ENCODE measurements at regions not wholly inside any gene's neighbourhood (a gene's known extent, or its start where the extent isn't known, plus 50 kb on each side); places are given as distances from the start of the nearest gene placed in this dataset.

DNA sequence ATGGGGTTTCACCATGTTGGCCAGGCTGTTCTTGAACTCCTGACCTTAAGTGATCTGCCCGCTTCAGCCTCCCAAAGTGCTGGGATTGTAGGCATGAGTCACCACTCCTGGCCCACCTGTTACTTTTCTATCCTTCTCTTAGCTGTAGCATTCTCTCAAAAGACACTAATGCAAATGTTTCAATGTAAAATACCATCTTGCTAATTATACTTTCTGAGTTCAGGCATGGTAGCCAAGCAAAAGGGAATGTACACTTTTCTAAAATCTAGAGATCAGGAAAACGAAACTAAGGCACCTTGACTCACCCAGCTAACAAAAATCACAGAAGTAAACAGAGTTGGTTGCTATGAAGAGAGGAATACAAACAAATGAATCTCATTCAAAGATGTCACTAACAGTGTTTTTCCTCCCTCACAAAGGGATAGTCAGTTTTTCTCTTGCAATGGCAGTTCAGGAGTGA lies 401.0 kb upstream of the NRP1 start:
- TF ChIP-seq, protein P1, sequence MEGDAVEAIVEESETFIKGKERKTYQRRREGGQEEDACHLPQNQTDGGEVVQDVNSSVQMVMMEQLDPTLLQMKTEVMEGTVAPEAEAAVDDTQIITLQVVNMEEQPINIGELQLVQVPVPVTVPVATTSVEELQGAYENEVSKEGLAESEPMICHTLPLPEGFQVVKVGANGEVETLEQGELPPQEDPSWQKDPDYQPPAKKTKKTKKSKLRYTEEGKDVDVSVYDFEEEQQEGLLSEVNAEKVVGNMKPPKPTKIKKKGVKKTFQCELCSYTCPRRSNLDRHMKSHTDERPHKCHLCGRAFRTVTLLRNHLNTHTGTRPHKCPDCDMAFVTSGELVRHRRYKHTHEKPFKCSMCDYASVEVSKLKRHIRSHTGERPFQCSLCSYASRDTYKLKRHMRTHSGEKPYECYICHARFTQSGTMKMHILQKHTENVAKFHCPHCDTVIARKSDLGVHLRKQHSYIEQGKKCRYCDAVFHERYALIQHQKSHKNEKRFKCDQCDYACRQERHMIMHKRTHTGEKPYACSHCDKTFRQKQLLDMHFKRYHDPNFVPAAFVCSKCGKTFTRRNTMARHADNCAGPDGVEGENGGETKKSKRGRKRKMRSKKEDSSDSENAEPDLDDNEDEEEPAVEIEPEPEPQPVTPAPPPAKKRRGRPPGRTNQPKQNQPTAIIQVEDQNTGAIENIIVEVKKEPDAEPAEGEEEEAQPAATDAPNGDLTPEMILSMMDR (IDR thresholded peaks at IDR 0.05; ENCODE audit: insufficient read depth, low read depth, low read length, missing control alignments) = no peak
- peak; percentile 46 for DNase-seq (ENCODE audit: low read depth)
- no peak overlapping the region for H3K4me3 ChIP-seq (ENCODE audit: low read depth, low read length)

DNA sequence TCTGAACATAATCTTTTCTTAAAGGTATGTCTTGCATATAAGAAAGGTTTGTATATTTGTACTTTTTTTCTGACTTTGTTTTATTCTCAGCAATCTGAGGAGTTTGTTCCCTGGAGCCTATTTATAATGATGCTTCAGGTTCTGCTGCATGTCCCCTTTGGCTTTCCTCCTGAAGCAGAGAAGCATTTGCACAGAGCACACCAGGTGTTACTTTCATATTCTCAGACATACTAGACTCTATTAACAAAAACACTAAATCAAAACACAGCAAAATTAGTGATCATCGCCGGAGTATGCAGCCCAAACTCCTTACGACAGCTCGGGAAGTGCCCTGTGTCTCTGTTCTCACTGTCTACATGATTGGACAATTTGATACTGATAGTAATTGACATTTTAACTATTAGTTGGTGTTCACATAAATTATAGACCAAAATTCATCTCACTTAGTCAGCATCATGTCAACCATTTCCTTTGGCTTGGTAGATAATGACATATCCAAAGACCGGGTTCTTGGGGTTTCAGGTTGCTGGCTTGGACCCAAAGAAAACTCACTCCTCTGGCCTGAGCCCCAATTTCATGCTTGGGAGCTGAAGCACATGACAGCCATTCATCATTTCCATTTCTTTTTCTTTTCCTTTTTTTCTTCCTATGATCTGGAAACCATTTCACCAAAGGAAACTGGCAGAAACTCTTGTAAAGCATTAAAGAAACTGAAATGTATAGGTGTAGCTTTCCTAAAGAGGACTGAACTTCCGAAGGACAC lies 400.1 kb upstream of the NRP1 start:
- DNase-seq (ENCODE audit: low read depth) = peak; percentile 17
- TF ChIP-seq, protein P1 (IDR thresholded peaks at IDR 0.05; ENCODE audit: insufficient read depth, low read depth, low read length, missing control alignments) = no peak
- no peak overlapping the region for H3K4me3 ChIP-seq (ENCODE audit: low read depth, low read length)

DNA sequence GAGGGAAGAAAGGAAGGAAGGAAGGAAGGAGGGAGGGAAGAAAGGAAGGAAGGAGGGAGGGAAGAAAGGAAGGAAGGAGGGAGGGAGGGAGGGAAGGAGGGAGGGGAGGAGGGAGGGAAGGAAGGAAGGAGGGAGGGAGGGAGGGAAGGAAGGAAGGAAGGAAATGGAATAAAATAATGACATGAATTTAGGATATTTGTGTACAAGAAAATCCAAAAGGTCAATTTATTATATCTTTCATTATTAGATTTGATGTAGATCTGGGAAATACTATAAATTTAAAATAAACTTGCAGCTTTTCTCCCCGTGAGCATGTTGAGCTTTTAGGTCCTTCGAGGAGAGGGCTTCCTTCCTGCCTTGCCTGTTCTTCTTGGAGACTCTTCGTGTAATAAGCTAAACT lies 398.6 kb upstream of the NRP1 start:
- TF ChIP-seq, protein P1 (IDR thresholded peaks at IDR 0.05; ENCODE audit: insufficient read depth, low read depth, low read length, missing control alignments) = no peak

DNA sequence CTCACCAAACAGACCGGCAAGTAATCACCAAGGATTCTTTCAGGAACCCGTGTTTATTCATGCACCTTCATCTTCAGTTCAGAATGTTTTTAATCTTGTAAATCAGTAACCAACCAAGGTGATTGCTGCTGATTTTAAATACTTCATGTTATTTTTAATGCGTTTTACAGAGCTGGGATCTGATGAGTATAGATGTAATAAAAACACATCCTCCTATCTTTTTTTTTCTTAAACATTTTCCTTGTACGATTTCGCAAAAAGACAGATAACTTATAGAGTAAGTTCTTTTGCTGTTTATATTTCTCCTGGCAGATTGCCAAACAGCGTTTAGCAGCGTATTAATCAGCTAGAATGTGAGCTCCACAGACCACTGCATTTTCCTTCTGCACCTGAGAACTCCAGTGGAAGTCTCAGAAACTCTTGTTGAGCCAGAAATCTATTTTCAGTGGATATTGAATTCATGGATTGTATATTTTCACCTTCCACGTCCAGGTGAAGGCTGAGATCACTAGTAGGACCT lies 397.8 kb upstream of the NRP1 start:
- TF ChIP-seq, protein P1 (IDR thresholded peaks at IDR 0.05; ENCODE audit: insufficient read depth, low read depth, low read length, missing control alignments) = no peak
- DNase-seq (ENCODE audit: low read depth) = no peak
- H3K4me3 ChIP-seq (ENCODE audit: low read depth, low read length) = no peak overlapping the region

More for the DNA sequence above, 398.6 kb upstream of the NRP1 start:
- H3K4me3 ChIP-seq (ENCODE audit: low read depth, low read length) = no peak overlapping the region
- no peak for DNase-seq (ENCODE audit: low read depth)

GRCh38 chr10:33731322-33731721 lies 396.9 kb upstream of the NRP1 start:
- no peak overlapping the region for H3K4me3 ChIP-seq (ENCODE audit: low read depth, low read length)
- DNase-seq (ENCODE audit: low read depth) = no peak
- TF ChIP-seq, protein P1 (IDR thresholded peaks at IDR 0.05; ENCODE audit: insufficient read depth, low read depth, low read length, missing control alignments) = no peak

GRCh38 chr10:33725430-33725829 lies 391.0 kb upstream of the NRP1 start:
- no peak overlapping the region for H3K4me3 ChIP-seq (ENCODE audit: low read depth, low read length)
- TF ChIP-seq, protein P1 (IDR thresholded peaks at IDR 0.05; ENCODE audit: insufficient read depth, low read depth, low read length, missing control alignments) = no peak
- DNase-seq (ENCODE audit: low read depth) = no peak
